IMR-90 (cell line): ENCODE measurements at regions not wholly inside any gene's neighbourhood (a gene's known extent, or its start where the extent isn't known, plus 50 kb on each side); places are given as distances from the start of the nearest gene placed in this dataset.

Source experiments
- ATAC-seq: fragments of 200-7000 bp; cut with Tn5 transposase; 2 replicates; pipeline ENCODE4 v1.9.1; 2020; ENCODE audit warnings: low read depth, mild to moderate bottlenecking, moderate library complexity
- BruUV-seq: library from RNA; stranded (reverse); fragments of 400-500 nt; replicated peaks from 2 replicates; lab custom pipeline; 2021; lab: Mats Ljungman, UMichigan
- CTCF ChIA-PET: fragments of 300-600 bp; formaldehyde crosslinking; extraction: SDS; loops from one replicate; lab custom pipeline; 2021; ENCODE audit warnings: antibody characterized with exemption; lab: Yijun Ruan, JAX
- POLR2A ChIA-PET: fragments of 300-600 bp; sonication (Branson Sonifier 250); formaldehyde crosslinking; loops from one replicate; lab custom pipeline; 2022; ENCODE audit warnings: antibody characterized with exemption; ENCODE audit not compliant: unreplicated experiment; lab: Charles Lee
- DNase-seq: peaks from one replicate; pipeline ENCODE4 v3.0.0; 2013
- H2AFZ ChIP-seq: replicated peaks from 2 replicates; pipeline ENCODE3; 2013; ENCODE audit warnings: low read length, mild to moderate bottlenecking; ENCODE audit not compliant: poor library complexity
- H2AK5ac ChIP-seq: 2 replicates; pipeline ENCODE4 v1.6.1; 2013; ENCODE audit warnings: low read depth, low read length, inconsistent platforms
- H2AK9ac ChIP-seq: replicated peaks from 2 replicates; pipeline ENCODE3; 2013; ENCODE audit warnings: mild to moderate bottlenecking, low read depth, low read length, moderate library complexity; ENCODE audit not compliant: poor library complexity
- H2BK120ac ChIP-seq: 2 replicates; pipeline ENCODE4 v1.6.1; 2013; ENCODE audit warnings: low read depth, low read length, inconsistent platforms
- H2BK15ac ChIP-seq: 3 replicates; pipeline ENCODE4 v1.6.1; 2013; ENCODE audit warnings: low read depth, low read length, inconsistent platforms
- H2BK20ac ChIP-seq: 2 replicates; pipeline ENCODE4 v1.6.1; 2013; ENCODE audit warnings: low read depth, mild to moderate bottlenecking, inconsistent platforms, low read length, moderate library complexity
- H2BK5ac ChIP-seq: 2 replicates; pipeline ENCODE4 v1.6.1; 2013; ENCODE audit warnings: mild to moderate bottlenecking, low read depth, low read length, inconsistent platforms; ENCODE audit not compliant: poor library complexity, severe bottlenecking
- H3K14ac ChIP-seq: replicated peaks from 2 replicates; pipeline ENCODE4 v1.6.1; 2013; ENCODE audit warnings: low read depth, low read length, inconsistent platforms
- H3K18ac ChIP-seq: 2 replicates; pipeline ENCODE4 v1.6.1; 2013; ENCODE audit warnings: low read depth, low read length, control low read depth
- H3K23ac ChIP-seq: 2 replicates; pipeline ENCODE4 v1.6.1; 2013; ENCODE audit warnings: low read depth, low read length, inconsistent platforms
- H3K27ac ChIP-seq: 2 replicates; pipeline ENCODE4 v1.5.1; 2013; ENCODE audit warnings: mild to moderate bottlenecking, control low read depth, low read length; ENCODE audit not compliant: insufficient read depth
- H3K27me3 ChIP-seq: 2 replicates; pipeline ENCODE4 v1.6.1; 2013; ENCODE audit warnings: low read length; ENCODE audit not compliant: control insufficient read depth, insufficient read depth
- H3K36me3 ChIP-seq: 2 replicates; pipeline ENCODE4 v1.6.1; 2013; ENCODE audit warnings: low read length, mixed read lengths; ENCODE audit not compliant: control insufficient read depth, insufficient read depth
- H3K4ac ChIP-seq: 2 replicates; pipeline ENCODE4 v1.6.1; 2013; ENCODE audit warnings: low read depth, low read length, inconsistent platforms
- H3K4me1 ChIP-seq: 2 replicates; pipeline ENCODE4 v1.6.1; 2013; ENCODE audit warnings: low read length, mixed read lengths; ENCODE audit not compliant: control insufficient read depth, insufficient read depth
- H3K4me2 ChIP-seq: 2 replicates; pipeline ENCODE4 v1.6.1; 2013; ENCODE audit warnings: low read depth, mild to moderate bottlenecking, control low read depth, low read length, moderate library complexity
- H3K4me3 ChIP-seq: 2 replicates; pipeline ENCODE4 v1.5.1; 2013; ENCODE audit warnings: low read depth, mild to moderate bottlenecking, control low read depth, low read length, moderate library complexity; ENCODE audit not compliant: insufficient read depth
- H3K56ac ChIP-seq: 2 replicates; pipeline ENCODE4 v1.6.1; 2013; ENCODE audit warnings: low read length, inconsistent platforms; ENCODE audit not compliant: insufficient read depth; ENCODE audit errors: extremely low read depth
- H3K79me1 ChIP-seq, 2 experiments: 2 replicates each; pipeline ENCODE4 v1.6.1; 2013; ENCODE audit warnings: low read length in 2 of 2, inconsistent platforms in 1 of 2, low read depth in 1 of 2
- H3K9ac ChIP-seq: 2 replicates; pipeline ENCODE4 v1.6.1; 2013; ENCODE audit warnings: low read depth, low read length, control low read depth
- H3K9me1 ChIP-seq: 2 replicates; pipeline ENCODE4 v1.6.1; 2013; ENCODE audit warnings: low read length, inconsistent platforms; ENCODE audit not compliant: insufficient read depth
- H3K9me3 ChIP-seq: 2 replicates; pipeline ENCODE4 v1.6.1; 2013; ENCODE audit warnings: low read length; ENCODE audit not compliant: control insufficient read depth, insufficient read depth
- H4K20me1 ChIP-seq: 2 replicates; pipeline ENCODE4 v1.6.1; 2013; ENCODE audit warnings: low read length, inconsistent platforms; ENCODE audit not compliant: insufficient read depth
- H4K5ac ChIP-seq: 2 replicates; pipeline ENCODE4 v1.6.1; 2013; ENCODE audit warnings: mild to moderate bottlenecking, low read depth, low read length, control low read depth
- H4K8ac ChIP-seq, 2 experiments: 2 replicates each; pipeline ENCODE4 v1.6.1; 2013; ENCODE audit warnings: low read depth in 2 of 2, low read length in 2 of 2, control low read depth in 1 of 2, inconsistent platforms in 1 of 2
- H4K91ac ChIP-seq: 2 replicates; pipeline ENCODE4 v1.6.1; 2013; ENCODE audit warnings: low read depth, low read length, inconsistent platforms; ENCODE audit not compliant: insufficient read depth
- BHLHE40 ChIP-seq: fragments of 150-350 bp; IDR thresholded peaks from 2 replicates; pipeline ENCODE4 v1.6.1; 2016; ENCODE audit warnings: mild to moderate bottlenecking, low read depth, low read length
- CEBPB ChIP-seq: IDR thresholded peaks from 2 replicates; pipeline ENCODE4 v1.6.1; 2012; ENCODE audit warnings: low read depth, low read length, improper control_type of control experiment
- CHD1 ChIP-seq: IDR thresholded peaks from 2 replicates; pipeline ENCODE4 v1.6.1; 2012; ENCODE audit warnings: low read depth, low read length, improper control_type of control experiment
- CTCF ChIP-seq: conservative IDR thresholded peaks from 2 replicates; pipeline ENCODE4 v1.5.1; 2012; ENCODE audit warnings: mild to moderate bottlenecking, low read depth, low read length, improper control_type of control experiment
- ELK1 ChIP-seq: fragments of 150-350 bp; IDR thresholded peaks from 2 replicates; pipeline ENCODE4 v1.6.1; 2016; ENCODE audit warnings: low read depth, mild to moderate bottlenecking, low read length, moderate library complexity, borderline replicate concordance
- FOS ChIP-seq: fragments of 150-350 bp; IDR thresholded peaks from 2 replicates; pipeline ENCODE4 v1.6.1; 2016; ENCODE audit warnings: low read depth, low read length
- MAFK ChIP-seq: IDR thresholded peaks from 2 replicates; pipeline ENCODE4 v1.6.1; 2012; ENCODE audit warnings: low read depth, low read length, improper control_type of control experiment
- MAZ ChIP-seq: IDR thresholded peaks from 2 replicates; pipeline ENCODE4 v1.6.1; 2012; ENCODE audit warnings: low read depth, mild to moderate bottlenecking, low read length, improper control_type of control experiment, moderate library complexity, borderline replicate concordance
- MXI1 ChIP-seq: IDR thresholded peaks from 2 replicates; pipeline ENCODE4 v1.6.1; 2012; ENCODE audit warnings: low read depth, mild to moderate bottlenecking, low read length, moderate library complexity, borderline replicate concordance
- NFE2L2 ChIP-seq: fragments of 150-350 bp; IDR thresholded peaks from 2 replicates; pipeline ENCODE4 v1.6.1; 2016; ENCODE audit warnings: low read depth, mild to moderate bottlenecking, low read length
- POLR2A ChIP-seq: IDR thresholded peaks from 2 replicates; pipeline ENCODE4 v1.6.1; 2012; ENCODE audit warnings: mild to moderate bottlenecking, low read depth, low read length
- RAD21 ChIP-seq: IDR thresholded peaks from 2 replicates; pipeline ENCODE4 v1.6.1; 2012; ENCODE audit warnings: low read length, improper control_type of control experiment
- RCOR1 ChIP-seq: IDR thresholded peaks from 2 replicates; pipeline ENCODE4 v1.6.1; 2012; ENCODE audit warnings: mild to moderate bottlenecking, low read length, improper control_type of control experiment; ENCODE audit not compliant: insufficient replicate concordance
- RFX5 ChIP-seq: IDR thresholded peaks from 2 replicates; pipeline ENCODE4 v1.8.0; 2012; ENCODE audit warnings: low read depth, mild to moderate bottlenecking, low read length, moderate library complexity
- SMC3 ChIP-seq: fragments of 150-350 bp; IDR thresholded peaks from 2 replicates; pipeline ENCODE4 v1.6.1; 2016; ENCODE audit warnings: low read depth, mild to moderate bottlenecking, antibody characterized with exemption, low read length, moderate library complexity
- WGBS, 2 experiments: methylation state at CpG; one replicate each; pipeline versions ENCODE4 v1.1.5 to v1.1.7; 2013; ENCODE audit warnings: missing lambda C conversion rate in 2 of 2; ENCODE audit not compliant: insufficient read length in 1 of 2; ENCODE audit errors: extremely low coverage in 2 of 2; 5-methylcytosine and 5-hydroxymethylcytosine counted together
- dilution Hi-C: fragments of 300-500 bp; cut with HindIII; formaldehyde crosslinking; loops from one replicate; pipeline ENCODE4 v1.14.3; 2018; ENCODE audit warnings: low sequenced_read_pairs; ENCODE audit not compliant: unreplicated experiment
- in situ Hi-C: fragments of 300-500 bp; cut with MboI; formaldehyde crosslinking; loops from 3 replicates; pipeline ENCODE4 v1.14.3; 2019; ENCODE audit warnings: low sequenced_read_pairs, inconsistent platforms, mixed read lengths
- intact Hi-C: fragments of 100-400 bp; cut with micrococcal nuclease; formaldehyde crosslinking; loops from 2 replicates; pipeline ENCODE4 v1.10.0; 2022

GRCh38 chrX:51804741-51805140 lies 61.5 kb downstream of the GSPT2 start:
- no peak overlapping the region for H2BK15ac ChIP-seq
- dilution Hi-C loops, result no loop called here
- H4K5ac ChIP-seq, result no peak overlapping the region
- no peak overlapping the region for H3K4me3 ChIP-seq
- H4K8ac ChIP-seq, result no peak overlapping the region
- in situ Hi-C loops, result no loop called here
- 50 to 100% methylated on average over 1 of the region's 5 CpGs for WGBS, 2 experiments
- TF ChIP-seq CHD1, result no peak
- TF ChIP-seq CTCF, result no peak
- TF ChIP-seq MAZ, result no peak
- no peak for TF ChIP-seq RCOR1
- TF ChIP-seq BHLHE40, result no peak
- no peak for TF ChIP-seq RAD21
- no peak for TF ChIP-seq MAFK
- no peak for TF ChIP-seq MXI1
- no peak for TF ChIP-seq POLR2A
- no peak for TF ChIP-seq FOS
- TF ChIP-seq NFE2L2, result no peak
- no peak for TF ChIP-seq ELK1
- no peak for TF ChIP-seq CEBPB
- no peak for TF ChIP-seq SMC3
- no peak for TF ChIP-seq RFX5
- no peak overlapping the region for H2BK5ac ChIP-seq
- no peak overlapping the region for H2AK9ac ChIP-seq
- H3K36me3 ChIP-seq, result no peaks in the 10 kb centered on the region
- H3K56ac ChIP-seq, result no peak overlapping the region
- H3K4ac ChIP-seq, result no peak overlapping the region
- no TSS peak for BruUV-seq
- no peak overlapping the region for H2AK5ac ChIP-seq
- no peak overlapping the region for H2BK120ac ChIP-seq
- DNase-seq, result no peak
- H3K4me2 ChIP-seq, result no peak overlapping the region
- ChIA-PET POLR2A (no interaction called here), CTCF (no interaction called here)
- no peaks in the 10 kb centered on the region for H3K9me3 ChIP-seq
- no peaks in the 10 kb centered on the region for H4K20me1 ChIP-seq
- no peak overlapping the region for H2AFZ ChIP-seq
- no peak overlapping the region for H3K9ac ChIP-seq
- intact Hi-C loops, result no loop called here
- H3K79me1 ChIP-seq, result peaks cover 0 to 5% of the 10 kb centered on the region in 2 experiments; a peak in 2 of 4 replicates
- no peak overlapping the region for H3K27ac ChIP-seq
- no peak overlapping the region for H3K14ac ChIP-seq
- no peaks in the 10 kb centered on the region for H3K9me1 ChIP-seq
- no peak overlapping the region for H3K18ac ChIP-seq
- no peaks in the 10 kb centered on the region for H3K4me1 ChIP-seq
- no peak for ATAC-seq
- H3K23ac ChIP-seq, result no peak overlapping the region
- no peak overlapping the region for H4K91ac ChIP-seq
- no peaks in the 10 kb centered on the region for H3K27me3 ChIP-seq
- no peak overlapping the region for H2BK20ac ChIP-seq
